GM21447 (cell line): ENCODE measurements at regions not wholly inside any gene's neighbourhood (a gene's known extent, or its start where the extent isn't known, plus 50 kb on each side); places are given as distances from the start of the nearest gene placed in this dataset.
"Not testable (repeated sequence)": the region's sequence is repeated elsewhere in the genome, so short reads cannot be mapped to it uniquely, and the experiment has no call there.

ENCODE experiments used
- ATAC-seq: cut with Tn5 transposase; IDR thresholded peaks from one replicate; pipeline ENCODE4 v1.9.1; 2021; ENCODE audit not compliant: unreplicated experiment

- no peak for ATAC-seq
Observed at GRCh38 chr6:170003451-170004160, 252.2 kb downstream of the ERMARD start.

- no peak for ATAC-seq
Observed at GRCh38 chr6:170003027-170003426, 251.6 kb downstream of the ERMARD start.

DNA sequence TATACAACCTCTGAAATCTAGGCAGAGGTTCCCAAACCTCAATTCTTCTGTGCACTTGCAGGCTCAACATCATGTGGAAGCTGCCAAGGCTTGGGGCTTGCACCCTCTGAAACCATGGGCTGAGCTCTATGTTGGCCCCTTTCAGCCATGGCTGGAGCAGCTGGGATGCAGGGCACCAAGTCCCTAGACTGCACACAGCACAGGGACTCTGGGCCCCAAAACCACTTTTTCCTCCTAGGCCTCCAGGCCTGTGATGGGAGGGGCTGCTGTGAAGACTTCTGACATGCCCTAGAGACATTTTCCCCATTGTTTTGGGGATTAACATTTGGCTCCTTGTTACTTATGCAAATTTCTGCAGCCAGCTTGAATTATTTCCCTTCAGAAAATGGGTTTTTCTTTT, 250.4 kb downstream of the ERMARD start:
- ATAC-seq: not testable (repeated sequence)

- no peak for ATAC-seq
Observed at GRCh38 chr6:170000071-170000843, 248.8 kb downstream of the ERMARD start.

- no peak for ATAC-seq
Observed at GRCh38 chr6:169999367-169999766, 247.9 kb downstream of the ERMARD start.

DNA sequence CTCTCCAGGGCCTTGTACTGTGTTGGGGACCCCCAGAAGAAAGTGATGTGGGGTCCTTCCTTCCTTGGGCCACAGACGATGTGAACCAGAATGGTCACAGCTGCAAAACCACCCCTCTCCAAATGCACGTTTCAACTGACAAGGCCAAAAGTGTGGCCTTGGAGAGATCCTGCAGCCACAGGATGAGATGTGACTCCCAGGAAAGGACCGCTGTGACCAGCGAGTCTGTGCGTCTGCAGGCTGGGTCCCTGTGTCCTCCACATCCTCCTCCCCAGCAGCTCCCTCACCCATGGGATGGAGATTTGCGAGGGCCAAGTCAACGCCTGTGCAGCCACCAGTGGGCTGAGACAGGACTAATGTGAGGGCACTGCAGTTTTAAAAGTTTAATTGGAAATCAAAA, 247.0 kb downstream of the ERMARD start:
- no peak for ATAC-seq

DNA sequence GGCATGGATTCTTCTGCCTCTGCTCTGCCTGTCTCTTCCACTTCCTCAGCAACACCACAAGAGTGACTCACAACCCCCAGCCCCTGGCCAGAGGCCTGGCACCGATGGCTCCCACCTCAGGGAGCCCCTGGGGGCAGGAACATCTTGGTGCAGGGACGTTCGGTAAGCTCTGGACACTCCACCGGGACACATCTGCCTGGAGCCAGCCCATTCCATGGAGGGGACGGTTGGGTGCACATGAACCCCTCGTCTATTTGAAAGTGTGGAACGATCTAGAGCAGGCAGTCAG, 246.5 kb downstream of the ERMARD start:
- no peak for ATAC-seq

DNA sequence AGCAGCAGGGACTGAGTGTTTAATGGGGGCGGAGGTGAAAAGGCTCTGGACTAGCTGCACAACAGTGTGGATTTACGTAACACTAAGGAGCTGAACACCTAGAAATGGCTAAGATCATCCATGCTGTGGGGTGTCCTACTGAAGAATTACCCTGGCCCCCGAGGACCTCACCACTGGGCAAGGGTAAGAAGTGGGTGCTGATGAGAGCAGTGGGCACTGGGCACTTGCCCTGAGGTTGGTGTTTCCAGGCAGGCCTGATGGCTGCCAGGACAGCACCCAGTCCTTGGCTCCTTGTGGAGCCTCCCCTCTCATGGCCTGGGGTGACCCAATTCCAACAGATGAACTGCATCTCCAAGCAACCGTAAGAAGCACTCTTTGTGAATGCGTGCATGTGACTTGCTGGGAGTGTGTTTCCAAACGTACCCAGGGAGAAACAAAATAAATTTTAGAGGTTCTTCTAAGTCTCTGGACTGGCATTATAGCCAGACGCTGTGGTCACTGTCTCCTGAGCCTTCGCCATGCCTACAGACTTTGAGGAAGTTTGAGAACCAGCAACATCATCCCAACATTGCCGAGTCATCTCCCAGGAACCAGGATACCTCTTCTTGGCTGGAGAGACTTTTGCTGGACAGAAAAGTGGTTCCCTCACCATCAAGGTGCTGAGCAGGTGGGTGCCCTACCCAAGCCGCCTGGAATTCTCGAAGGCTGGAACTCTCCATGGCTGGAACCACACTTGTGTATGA, 245.9 kb downstream of the ERMARD start:
- no peak for ATAC-seq

DNA sequence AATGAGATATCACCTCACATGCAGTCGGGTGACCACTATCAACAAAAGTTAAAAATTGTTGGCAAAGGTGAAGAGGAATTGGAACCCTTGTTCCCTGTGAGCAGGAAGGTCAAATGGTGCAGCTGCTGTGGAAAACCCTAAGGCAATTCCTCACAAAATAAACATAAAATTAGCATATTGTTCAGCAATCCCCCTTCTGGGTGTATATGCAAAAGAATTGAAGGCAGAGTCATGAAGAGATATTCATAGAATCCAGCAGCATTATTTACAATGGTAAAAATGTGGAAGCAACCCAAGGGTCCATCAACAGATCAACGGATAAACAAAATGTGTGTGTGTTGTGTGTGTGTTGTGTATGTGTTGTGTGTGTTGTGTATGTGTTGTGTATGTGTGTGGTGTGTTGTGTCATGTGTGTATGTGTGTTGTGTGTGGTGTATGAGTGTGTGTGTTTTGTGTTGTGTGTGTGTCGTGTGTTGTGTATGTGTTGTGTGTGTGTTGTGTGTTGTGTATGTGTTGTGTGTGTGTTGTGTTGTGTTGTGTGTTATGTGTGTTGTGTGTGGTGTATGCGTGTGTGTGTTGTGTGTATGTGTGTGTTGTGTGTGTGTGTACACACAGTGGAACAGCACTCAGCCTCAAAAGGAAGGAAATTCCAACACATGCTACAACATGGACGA, 245.1 kb downstream of the ERMARD start:
- ATAC-seq: no peak

- ATAC-seq: no peak
Observed at GRCh38 chr6:169994739-169995138, 243.3 kb downstream of the ERMARD start.

DNA sequence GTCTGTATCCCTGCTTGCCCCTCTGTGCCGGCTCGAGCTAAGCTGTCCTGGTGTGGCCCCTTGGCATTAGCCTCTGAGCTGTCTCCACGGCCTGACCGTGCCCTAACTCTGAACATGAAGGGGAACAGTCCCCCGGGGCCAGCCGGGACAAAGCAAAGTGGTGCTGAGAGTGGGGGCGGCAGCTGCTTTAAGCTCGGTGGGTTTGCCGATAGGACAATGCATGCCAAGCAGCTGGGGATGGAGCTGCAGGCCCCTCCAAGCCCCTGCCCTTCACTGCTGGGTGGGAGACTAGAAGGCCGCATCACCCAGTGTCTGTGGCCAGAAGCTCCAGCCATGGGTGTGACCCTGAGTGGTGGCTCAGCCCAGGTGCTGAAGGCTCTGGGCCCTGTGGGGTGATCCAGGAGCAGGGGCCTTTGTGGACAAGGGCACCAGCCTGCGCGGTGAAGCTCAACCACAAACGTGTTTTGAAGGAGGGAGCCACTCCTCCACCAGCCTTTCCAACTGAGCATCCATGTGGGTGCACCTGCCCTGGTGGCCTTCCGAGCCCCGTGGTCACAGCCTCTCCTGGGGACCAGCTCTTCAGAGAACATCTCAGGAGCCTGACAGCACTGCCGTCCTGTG, 242.5 kb downstream of the ERMARD start:
- ATAC-seq: no peak

DNA sequence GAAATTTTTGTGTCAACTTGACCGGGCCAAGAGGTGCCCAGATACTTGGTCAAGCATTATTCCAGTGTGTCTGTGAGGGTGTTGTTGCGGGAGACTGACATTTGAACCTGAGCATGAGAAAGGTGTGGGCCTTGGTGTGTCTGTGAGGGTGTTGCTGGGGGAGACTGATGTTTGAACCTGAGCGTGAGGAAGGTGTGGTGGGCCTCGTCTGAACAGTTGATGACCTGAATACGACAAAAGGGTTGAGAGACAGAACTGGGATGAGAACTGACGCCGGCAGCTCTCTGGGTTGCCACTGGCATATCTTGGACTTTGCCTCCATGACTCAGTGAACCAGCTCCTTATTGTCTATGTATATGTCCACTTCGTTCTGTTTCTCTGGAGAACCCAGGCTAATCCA, 240.5 kb downstream of the ERMARD start:
- ATAC-seq: no peak

- ATAC-seq: no peak
Observed at GRCh38 chr6:169991031-169991390, 239.6 kb downstream of the ERMARD start.

DNA sequence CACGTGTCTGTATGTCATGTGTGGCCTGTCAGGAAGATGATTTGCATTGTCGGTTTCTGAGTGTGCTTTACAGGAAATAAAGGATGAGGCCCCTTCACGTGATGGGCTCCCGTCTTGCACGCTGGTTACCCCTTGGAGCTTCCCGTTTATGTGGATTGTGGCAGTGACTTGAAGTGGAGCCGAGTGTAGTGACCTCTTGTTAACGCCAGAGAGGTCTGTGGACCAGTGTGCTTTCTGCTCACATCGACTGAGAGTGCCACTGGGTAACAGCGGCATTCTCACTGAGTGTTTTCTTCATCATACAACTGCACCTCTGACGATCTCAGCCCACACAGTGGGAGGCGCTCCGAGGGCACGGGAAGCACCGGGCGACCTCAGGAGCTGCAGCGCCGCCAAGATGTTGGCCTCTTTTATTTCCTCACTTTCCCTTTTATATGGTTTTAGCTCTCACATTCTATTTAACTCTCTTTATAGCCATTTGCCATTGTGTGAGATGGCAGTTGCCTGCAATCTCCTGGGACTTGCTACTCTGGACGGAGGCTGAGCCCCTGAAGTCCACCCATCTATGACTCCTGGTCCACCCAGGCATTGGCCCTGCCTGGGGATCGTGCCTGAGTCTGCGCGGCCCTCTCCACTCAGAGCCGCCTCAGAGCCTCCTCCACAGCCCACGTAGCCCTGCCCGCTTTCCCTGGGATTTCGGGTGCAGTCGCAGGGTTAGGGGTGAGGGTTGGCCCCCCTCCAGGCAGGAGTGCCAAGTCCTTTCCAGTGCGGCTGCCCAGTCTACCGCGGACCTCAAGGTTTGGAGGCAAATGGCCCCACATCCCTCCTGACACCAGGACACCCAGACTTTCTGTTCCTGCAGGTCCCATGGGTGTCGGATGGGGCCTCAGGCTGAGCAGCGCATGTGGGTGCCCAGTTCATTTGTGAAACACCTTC, 238.9 kb downstream of the ERMARD start:
- ATAC-seq: peak; percentile 65

DNA sequence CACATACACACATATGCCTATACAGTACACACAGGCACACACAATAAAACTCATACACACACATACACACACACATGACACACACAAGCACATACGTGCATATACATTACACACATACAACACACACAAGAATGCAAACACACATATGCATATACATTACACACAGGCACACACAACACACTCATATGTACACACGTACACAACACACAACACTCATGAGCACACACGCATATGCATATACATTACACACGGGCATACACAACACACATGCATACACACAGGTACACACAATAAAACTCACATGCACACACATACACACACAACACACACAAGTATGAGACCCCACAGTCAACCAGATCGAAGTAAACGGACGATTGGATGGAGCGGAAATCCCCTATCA, 238.2 kb downstream of the ERMARD start:
- ATAC-seq: no peak

- no peak for ATAC-seq
Observed at GRCh38 chr6:169988769-169989550, 237.5 kb downstream of the ERMARD start.

- no peak for ATAC-seq
Observed at GRCh38 chr6:169986848-169987498, 235.6 kb downstream of the ERMARD start.

DNA sequence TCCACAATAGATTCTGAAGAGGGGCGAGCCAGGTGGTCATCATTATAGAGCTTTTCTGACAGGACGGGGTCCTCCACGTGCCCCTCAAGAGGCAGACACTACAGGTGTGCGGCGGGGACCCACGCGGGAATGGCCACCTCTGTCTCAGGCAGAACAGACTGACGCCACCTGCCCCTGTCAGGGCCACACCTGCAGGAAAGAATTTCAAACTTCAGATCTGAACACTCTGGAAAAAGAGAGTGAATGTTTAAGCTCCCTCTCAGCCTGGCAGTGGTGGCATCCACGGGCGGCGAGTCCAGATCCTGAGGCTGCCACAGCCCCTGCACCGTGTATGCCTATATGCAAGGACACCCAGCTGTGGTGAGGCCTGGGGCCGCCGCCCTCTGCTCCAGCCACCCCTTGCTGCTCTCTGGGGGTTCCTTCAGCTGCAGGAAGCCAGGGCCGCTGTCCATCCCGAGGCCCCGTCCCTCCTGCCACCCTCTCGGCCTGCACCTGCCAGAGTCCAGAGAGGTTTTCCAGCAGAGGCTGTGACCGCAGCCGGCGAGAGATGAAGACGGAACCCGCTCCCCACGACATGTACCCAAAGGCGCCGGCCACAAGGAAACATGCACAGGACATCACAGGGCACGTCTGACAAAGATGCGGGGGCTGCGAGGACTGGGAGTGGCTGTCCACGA, 234.9 kb downstream of the ERMARD start:
- no peak for ATAC-seq
